ENCODE measurements at regions not wholly inside any gene's neighbourhood (a gene's known extent, or its start where the extent isn't known, plus 50 kb on each side); places are given as distances from the start of the nearest gene placed in this dataset.

DNA sequence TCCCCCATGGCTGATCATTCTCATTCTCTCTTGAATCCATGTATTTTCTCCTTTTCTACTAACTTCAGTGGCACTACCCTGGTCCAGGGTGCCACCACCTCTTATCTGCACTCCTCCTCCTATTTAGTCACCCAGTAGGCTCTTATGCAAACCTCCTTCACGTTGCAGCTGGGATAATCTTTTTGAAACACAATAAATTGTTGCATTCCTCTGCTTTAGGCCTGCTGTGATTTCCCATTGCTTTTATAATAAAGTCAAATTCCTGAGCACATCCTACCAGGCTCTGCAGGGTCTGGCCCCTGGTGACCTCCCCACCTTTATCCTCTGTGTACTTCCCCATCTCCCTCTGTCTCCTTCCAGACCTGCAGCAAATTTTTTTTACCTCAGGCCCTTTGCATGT, 112.7 kb upstream of the KIAA1217 start:
- DNase-seq (ENCODE audit: low read depth in 4 of 4, low spot score in 2 of 4) = no peak

GRCh38 chr10:24097751-24098207, 111.2 kb upstream of the KIAA1217 start:
- DNase-seq (ENCODE audit: low read depth in 4 of 4, low spot score in 2 of 4) = peak in 1 of 4 donors; percentile 63

DNA sequence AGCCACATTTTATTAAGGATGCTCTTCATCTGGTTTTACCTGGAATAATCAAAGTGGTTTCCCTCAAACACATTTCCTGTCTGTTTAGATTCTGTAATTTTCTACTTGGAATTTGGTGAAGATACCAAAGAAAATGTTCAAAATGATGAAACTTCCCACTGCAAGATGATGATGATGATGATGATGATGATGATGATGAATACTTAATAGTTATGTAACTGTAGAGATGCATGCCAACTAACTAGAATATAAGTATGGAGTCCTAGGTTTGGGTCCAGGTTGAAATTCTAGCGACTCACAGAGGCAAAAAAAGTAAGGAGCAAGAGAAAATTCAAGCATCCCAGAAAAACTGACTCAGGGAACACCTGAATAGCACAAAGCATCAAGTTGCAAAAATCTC, 104.0 kb upstream of the KIAA1217 start:
- DNase-seq (ENCODE audit: low read depth in 4 of 4, low spot score in 2 of 4) = no peak

GRCh38 chr10:24113901-24114300, 95.0 kb upstream of the KIAA1217 start:
- no peak for DNase-seq (ENCODE audit: low read depth in 4 of 4, low spot score in 2 of 4)

- no peak for DNase-seq (ENCODE audit: low read depth in 4 of 4, low spot score in 2 of 4)
Observed at GRCh38 chr10:24114556-24114955, 94.4 kb upstream of the KIAA1217 start.

GRCh38 chr10:24115403-24115802, 93.5 kb upstream of the KIAA1217 start:
- no peak for DNase-seq (ENCODE audit: low read depth in 4 of 4, low spot score in 2 of 4)

DNA sequence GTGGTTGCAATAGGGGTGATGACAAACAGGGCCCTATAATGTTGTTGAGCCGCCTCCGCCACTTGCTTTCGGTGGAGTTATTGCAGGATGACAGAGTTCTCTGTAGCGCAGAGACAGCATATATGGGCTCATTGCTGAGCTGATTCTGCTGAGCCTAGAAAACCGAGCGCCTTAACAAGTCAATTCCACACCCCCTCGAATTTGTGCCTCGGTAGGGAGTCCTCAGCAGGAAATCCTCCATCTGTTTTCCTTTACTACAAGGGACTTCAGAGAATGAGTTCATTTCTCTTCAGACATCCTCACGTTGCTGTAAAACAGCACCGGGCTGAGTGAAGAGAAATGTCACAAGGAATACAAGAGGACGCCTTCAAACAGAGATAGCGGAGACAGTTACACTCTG, 90.7 kb upstream of the KIAA1217 start:
- peak in 1 of 4 donors; percentile 62 for DNase-seq (ENCODE audit: low read depth in 4 of 4, low spot score in 2 of 4)

GRCh38 chr10:24119896-24120295, 89.0 kb upstream of the KIAA1217 start:
- no peak for DNase-seq (ENCODE audit: low read depth in 4 of 4, low spot score in 2 of 4)

GRCh38 chr10:24120646-24121045, 88.3 kb upstream of the KIAA1217 start:
- DNase-seq (ENCODE audit: low read depth in 4 of 4, low spot score in 2 of 4) = no peak

- no peak for DNase-seq (ENCODE audit: low read depth in 4 of 4, low spot score in 2 of 4)
Observed at GRCh38 chr10:24127516-24127915, 81.4 kb upstream of the KIAA1217 start.

DNA sequence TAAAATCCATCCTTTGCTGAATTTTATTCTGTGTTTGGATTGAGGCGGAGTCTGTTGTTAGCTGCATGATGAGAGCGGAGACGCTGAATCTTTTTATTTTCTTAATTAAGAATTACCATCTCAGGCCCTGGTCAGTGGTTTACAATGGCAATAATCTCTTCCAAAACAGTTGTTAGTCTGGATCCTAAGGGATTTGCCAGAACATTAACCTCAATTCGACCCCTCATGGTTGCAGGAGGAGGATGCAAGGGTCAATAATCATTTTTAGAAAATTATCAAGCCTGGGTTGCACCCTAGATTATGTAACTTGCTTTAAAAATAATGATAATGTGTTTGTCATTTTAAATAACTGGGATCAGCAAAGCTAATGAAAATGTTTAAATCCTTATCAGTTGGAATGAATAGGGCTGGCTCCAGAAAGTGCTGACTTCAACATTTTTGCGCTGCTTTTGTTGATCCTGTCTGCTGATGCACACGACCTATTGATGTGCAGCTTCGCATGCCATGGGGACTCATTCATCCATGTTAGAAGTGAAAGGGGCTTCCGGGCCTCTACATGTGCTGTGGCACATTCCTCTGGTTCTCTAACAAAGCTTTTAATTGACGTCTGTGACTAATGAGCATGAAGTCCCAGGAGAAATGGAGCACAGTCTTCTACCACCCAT, 80.7 kb upstream of the KIAA1217 start:
- DNase-seq (ENCODE audit: low read depth in 4 of 4, low spot score in 2 of 4) = peak in 1 of 4 donors; percentile 72

- no peak for DNase-seq (ENCODE audit: low read depth in 4 of 4, low spot score in 2 of 4)
Observed at GRCh38 chr10:24132741-24133140, 76.2 kb upstream of the KIAA1217 start.

- no peak for DNase-seq (ENCODE audit: low read depth in 4 of 4, low spot score in 2 of 4)
Observed at GRCh38 chr10:24133835-24134234, 75.1 kb upstream of the KIAA1217 start.

- DNase-seq (ENCODE audit: low read depth in 4 of 4, low spot score in 2 of 4) = no peak
Observed at GRCh38 chr10:24136070-24136469, 72.9 kb upstream of the KIAA1217 start.

DNA sequence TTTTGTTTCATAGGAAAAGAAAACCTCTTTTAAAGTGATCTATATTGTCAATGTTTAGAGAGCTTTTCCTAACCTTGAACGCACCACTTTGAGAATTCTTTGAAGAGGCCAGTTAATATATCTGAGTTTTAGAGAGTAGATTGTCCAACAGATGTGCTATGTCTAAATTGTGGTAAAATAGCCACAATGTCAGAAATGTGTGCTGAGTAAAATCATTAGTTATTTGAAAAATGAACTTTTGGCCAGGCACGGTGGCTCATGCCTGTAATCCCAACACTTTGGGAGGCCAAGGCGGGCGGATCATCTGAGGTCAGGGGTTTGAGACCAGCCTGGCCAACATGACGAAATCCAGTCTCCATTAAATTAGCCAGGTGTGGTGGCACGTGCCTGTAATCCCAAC, 61.6 kb upstream of the KIAA1217 start:
- no peak for DNase-seq (ENCODE audit: low read depth in 4 of 4, low spot score in 2 of 4)

DNA sequence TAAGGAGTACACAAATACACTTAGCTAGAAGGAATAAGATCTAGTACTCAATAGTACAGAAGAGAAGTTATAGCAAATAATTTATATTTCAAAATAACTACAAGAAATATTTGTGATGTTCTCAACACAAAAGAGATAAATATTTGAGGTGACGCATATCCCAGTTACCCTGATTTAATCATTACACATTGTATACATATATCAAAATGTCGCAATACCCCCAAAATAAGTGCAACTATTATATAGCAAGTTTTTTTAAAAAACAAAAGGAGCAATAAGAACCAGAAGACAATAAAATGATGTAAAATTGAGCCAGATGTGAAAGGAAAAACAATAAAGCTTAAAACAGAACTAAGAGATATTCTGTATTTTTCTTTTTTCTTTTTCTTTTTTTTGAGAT, 59.3 kb upstream of the KIAA1217 start:
- DNase-seq (ENCODE audit: low read depth in 4 of 4, low spot score in 2 of 4) = no peak

DNA sequence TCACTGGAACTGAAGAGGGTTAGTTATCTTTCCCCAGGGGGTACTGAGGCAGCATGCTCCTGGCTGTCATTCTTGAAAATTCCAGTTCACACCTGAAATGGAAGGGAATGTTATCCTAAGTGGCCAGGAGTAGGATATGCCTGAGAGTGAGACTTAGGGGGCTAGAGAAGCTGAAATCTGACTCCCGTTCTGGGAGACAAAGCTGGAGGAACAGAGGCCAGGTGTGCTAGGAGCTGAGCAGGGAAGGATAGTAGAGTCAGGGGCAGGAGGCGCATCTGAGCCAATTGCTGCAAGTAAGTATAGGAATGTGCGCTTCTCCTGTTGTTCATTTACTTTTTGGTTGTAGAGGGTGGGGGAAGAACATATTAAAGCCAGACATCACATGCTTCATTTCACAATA, 58.1 kb upstream of the KIAA1217 start:
- DNase-seq (ENCODE audit: low read depth in 4 of 4, low spot score in 2 of 4) = no peak

DNA sequence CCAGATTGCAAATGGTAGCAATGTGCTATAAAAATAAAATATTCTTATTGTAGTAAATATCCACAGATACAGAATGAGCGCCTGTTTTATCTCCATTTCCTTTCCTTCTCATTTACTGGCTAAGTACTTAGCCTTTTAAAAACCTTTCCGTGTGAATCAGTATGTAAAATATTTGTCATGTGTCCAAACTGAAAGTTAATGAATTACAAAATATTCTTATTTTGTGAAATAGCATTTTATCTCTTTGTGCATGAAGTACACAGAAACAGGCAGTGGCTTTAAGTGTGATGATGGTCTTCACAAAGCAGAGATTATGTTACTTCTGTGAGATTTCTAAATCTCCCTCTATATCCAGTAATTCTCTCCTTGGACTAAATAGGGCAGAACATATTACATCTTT, 56.7 kb upstream of the KIAA1217 start:
- DNase-seq (ENCODE audit: low read depth in 4 of 4, low spot score in 2 of 4) = no peak

GRCh38 chr10:24153031-24153430, 55.9 kb upstream of the KIAA1217 start:
- DNase-seq (ENCODE audit: low read depth in 4 of 4, low spot score in 2 of 4) = peak in 1 of 4 donors; percentile 41

DNA sequence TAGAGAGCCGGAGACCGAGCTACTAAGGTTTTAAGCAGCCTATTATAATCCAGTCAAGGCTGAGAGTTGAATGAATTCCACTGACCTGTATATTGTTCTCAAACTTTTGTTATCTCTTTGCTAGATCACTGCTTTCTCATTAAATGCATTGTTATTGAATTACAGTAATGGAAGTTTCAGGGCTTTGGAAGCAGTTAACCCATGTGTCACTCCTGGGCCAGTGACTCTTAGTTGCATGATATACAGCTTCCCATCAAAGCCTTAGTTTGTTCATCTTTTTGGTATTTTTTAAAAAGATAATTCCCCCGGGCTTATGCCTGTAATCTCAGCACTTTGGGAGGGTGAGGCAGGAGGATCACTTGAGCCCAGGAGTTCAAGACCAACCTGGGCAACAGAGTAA, 55.4 kb upstream of the KIAA1217 start:
- no peak for DNase-seq (ENCODE audit: low read depth in 4 of 4, low spot score in 2 of 4)

GRCh38 chr10:24156686-24157085, 52.3 kb upstream of the KIAA1217 start:
- DNase-seq (ENCODE audit: low read depth in 4 of 4, low spot score in 2 of 4) = no peak

DNA sequence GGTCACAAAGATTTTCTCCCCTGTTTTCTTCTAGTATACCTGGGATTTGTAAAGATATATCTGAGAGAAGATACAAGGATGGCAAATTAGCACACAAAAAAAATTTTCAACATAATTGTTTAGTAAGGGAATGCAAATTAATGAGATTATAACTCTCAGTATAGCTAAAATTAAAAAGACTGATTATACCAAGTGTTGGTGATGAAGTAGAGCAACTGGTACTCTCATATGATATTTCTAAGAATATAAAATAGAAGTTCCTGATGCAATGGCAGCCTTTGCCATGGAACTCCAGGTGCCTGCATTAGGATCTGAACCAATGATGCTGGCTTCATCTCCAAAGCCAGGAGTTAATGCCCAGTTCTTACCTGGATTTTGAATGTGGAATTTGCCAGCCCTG, 51.4 kb upstream of the KIAA1217 start:
- no peak for DNase-seq (ENCODE audit: low read depth in 4 of 4, low spot score in 2 of 4)

All from left renal cortex interstitium (tissue), 4 donors.